ENCODE measurements at regions not wholly inside any gene's neighbourhood (a gene's known extent, or its start where the extent isn't known, plus 50 kb on each side); places are given as distances from the start of the nearest gene placed in this dataset.

GRCh38 chr16:73321853-73322252 is 273.9 kb upstream of the ZFHX3 start:
- H4K91ac ChIP-seq (replicated peaks; ENCODE audit: insufficient read length, low read length) = no peak overlapping the region
- no peak overlapping the region for H3K56ac ChIP-seq (replicated peaks; ENCODE audit: insufficient read length, low read depth, low read length)
- no peak overlapping the region for H2BK20ac ChIP-seq (ENCODE audit: low read length)
- H3K4me2 ChIP-seq (ENCODE audit: insufficient read depth in 1 of 2, low read depth in 2 of 2, low read length in 2 of 2) = no peak overlapping the region
- no peak overlapping the region for H2BK120ac ChIP-seq (replicated peaks; ENCODE audit: low read depth, low read length)
- H4K8ac ChIP-seq (ENCODE audit: extremely low read depth, insufficient read depth, low read length) = no peak overlapping the region
- no peak overlapping the region for H2BK12ac ChIP-seq (ENCODE audit: low read depth, low read length)
- H3K4ac ChIP-seq (replicated peaks; ENCODE audit: insufficient read length, low read depth, low read length) = no peak overlapping the region
- no peaks in the 10 kb centered on the region for H3K79me2 ChIP-seq (ENCODE audit: control insufficient read depth in 1 of 2, insufficient read depth in 2 of 2, low read length in 2 of 2)
- DNase-seq (ENCODE audit: low read depth in 1 of 2, low spot score in 2 of 2) (no peak), FAIRE-seq (no peak)
- ChIA-PET CTCF (ENCODE audit: partially characterized antibody) (no interaction called here), POLR2A (ENCODE audit: partially characterized antibody) (no interaction called here)
- no peak overlapping the region for H2AK5ac ChIP-seq (ENCODE audit: low read depth, low read length)
- no peak overlapping the region for H2BK5ac ChIP-seq (ENCODE audit: low read depth, low read length)
- no peak overlapping the region for H3K9ac ChIP-seq (replicated peaks in 1 of 4; ENCODE audit: extremely low read depth in 1 of 4, low read depth in 3 of 4, low read length in 3 of 4)
- no peak for TF ChIP-seq TCF12 (IDR thresholded peaks at IDR 0.05; ENCODE audit: low read depth, low read length)
- TF ChIP-seq, protein P1, sequence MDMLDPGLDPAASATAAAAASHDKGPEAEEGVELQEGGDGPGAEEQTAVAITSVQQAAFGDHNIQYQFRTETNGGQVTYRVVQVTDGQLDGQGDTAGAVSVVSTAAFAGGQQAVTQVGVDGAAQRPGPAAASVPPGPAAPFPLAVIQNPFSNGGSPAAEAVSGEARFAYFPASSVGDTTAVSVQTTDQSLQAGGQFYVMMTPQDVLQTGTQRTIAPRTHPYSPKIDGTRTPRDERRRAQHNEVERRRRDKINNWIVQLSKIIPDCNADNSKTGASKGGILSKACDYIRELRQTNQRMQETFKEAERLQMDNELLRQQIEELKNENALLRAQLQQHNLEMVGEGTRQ (IDR thresholded peaks at IDR 0.05; ENCODE audit: low read length) = no peak
- TF ChIP-seq TEAD4 (IDR thresholded peaks at IDR 0.05; ENCODE audit: low read depth, low read length) = no peak
- H3K23ac ChIP-seq (ENCODE audit: insufficient read length) = no peak overlapping the region
- no peak overlapping the region for H3K14ac ChIP-seq (ENCODE audit: insufficient read length)
- no peak overlapping the region for H4K5ac ChIP-seq (ENCODE audit: insufficient read length, low read depth, low read length)
- WGBS, 2 experiments (ENCODE audit: extremely low coverage in 1 of 2, insufficient coverage in 1 of 2, insufficient read length in 1 of 2, insufficient replicate concordance in 2 of 2, low coverage in 1 of 2, low lambda C conversion rate in 2 of 2, missing lambda C conversion rate in 1 of 2) = 87% methylated on average over 8 of the region's 8 CpGs; no CpG with 5 or more reads in 1 of the 2 experiments
- no peaks in the 10 kb centered on the region for H3K36me3 ChIP-seq (ENCODE audit: control insufficient read depth in 2 of 4, insufficient read depth in 4 of 4, low read length in 3 of 4)
- H3K23me2 ChIP-seq (ENCODE audit: low read depth, low read length) = no peaks in the 10 kb centered on the region; the same call in 1 of the 2 replicates
- 0 out of 7 replicates have a peak, but pooled peaks cover 0 to 3% (median 0%) of the 10 kb centered on the region in 4 experiments for H3K4me1 ChIP-seq (replicated peaks in 1 of 4; ENCODE audit: control insufficient read depth in 3 of 4, insufficient read depth in 4 of 4, low read length in 3 of 4)
- H3K9me3 ChIP-seq (ENCODE audit: insufficient read depth in 2 of 2, low read depth in 1 of 2, low read length in 1 of 2) = no peaks in the 10 kb centered on the region
- no peaks in the 10 kb centered on the region for H3K79me1 ChIP-seq (ENCODE audit: low read depth, low read length)
- H3K27ac ChIP-seq (ENCODE audit: low read depth, low read length) = no peak overlapping the region
- no peaks in the 10 kb centered on the region for H3K27me3 ChIP-seq (replicated peaks in 1 of 4; ENCODE audit: control insufficient read depth in 3 of 4, extremely low read depth in 1 of 4, insufficient read depth in 3 of 4, low read length in 3 of 4)
- H4K20me1 ChIP-seq (replicated peaks in 1 of 2; ENCODE audit: control insufficient read depth in 1 of 2, insufficient read depth in 2 of 2, low read length in 2 of 2) = no peaks in the 10 kb centered on the region
- no peak overlapping the region for H3K18ac ChIP-seq (ENCODE audit: extremely low read depth, low read length)
- H2AFZ ChIP-seq (ENCODE audit: low read length) = peak overlapping the region; percentile 82; the same call in 1 of the 2 replicates
- H2BK15ac ChIP-seq (ENCODE audit: low read length) = no peak overlapping the region
- no peak overlapping the region for H3K4me3 ChIP-seq (ENCODE audit: extremely low read depth in 1 of 4, insufficient read depth in 2 of 4, low read depth in 3 of 4, low read length in 4 of 4)

Measured in H1 (cell line).